Activated CD4-positive, alpha-beta T cell treated with anti-CD3 and anti-CD28 coated beads, Interleukin-10, Interleukin-2, amounts not matched to agents 100 ng/mL and 50 ng/mL, durations not matched to agents 16 hours and 8 hours (primary cell): ENCODE measurements at regions not wholly inside any gene's neighbourhood (a gene's known extent, or its start where the extent isn't known, plus 50 kb on each side); places are given as distances from the start of the nearest gene placed in this dataset.
"Not testable (repeated sequence)": the region's sequence is repeated elsewhere in the genome, so short reads cannot be mapped to it uniquely, and the experiment has no call there.

Experiments used
- DNase-seq: peaks from one replicate; pipeline ENCODE4 v3.0.0-alpha.2; 2020

DNA sequence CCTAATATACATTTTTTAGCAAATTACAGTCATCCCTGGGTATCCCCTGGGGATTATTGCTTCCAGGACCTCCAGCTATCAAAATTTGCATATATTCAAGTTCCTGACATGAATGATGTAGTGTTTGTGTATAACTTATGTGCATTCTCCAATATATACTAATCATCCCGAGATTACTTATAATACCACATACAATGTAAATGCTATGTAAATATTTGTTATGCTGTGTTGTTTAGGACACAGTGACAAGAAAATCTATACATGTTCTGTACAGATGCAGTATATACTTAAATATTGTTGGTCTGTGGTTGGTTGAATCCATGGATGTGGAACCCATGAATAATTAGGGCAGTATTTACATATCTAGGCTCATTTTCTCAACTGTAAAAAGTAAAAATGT lies 1060.3 kb downstream of the DSC3 start:
- no peak for DNase-seq

DNA sequence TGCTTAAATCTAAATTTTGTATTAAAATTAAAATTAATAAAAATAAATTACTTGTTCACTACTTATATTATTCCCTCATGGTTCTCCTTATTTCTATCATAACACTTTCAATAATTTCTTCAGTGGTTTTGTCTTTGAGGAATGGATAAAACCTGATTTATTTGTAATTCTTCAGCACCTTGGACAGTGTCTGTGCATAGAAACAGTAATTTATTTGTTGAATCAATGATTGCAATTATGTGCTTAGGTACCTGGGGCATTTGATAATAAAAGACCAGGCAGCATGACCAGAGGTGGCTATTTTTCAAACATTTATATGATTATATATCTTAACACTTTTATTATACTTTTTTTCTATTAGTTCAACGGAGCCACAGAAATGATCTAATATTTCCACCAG lies 1062.7 kb downstream of the DSC3 start:
- no peak for DNase-seq

DNA sequence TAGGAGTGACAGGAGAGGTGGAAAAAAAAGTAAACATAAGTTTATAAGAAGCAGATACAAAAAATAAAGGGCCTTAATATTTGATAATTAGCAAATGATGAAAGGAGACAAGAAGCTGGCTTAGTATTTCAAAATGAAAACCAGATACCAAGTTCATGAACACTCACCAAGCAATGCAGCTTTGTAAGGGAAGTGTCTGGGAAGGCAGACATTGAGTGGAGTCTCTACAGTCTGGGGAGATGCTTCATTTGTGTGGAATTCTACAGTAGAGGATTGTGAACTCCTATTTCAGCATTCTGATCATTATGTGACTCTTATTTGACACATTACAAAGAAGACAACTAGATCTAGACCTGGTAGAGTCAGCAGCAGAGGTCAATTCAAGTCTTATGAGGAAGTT lies 1072.7 kb downstream of the DSC3 start:
- DNase-seq, result no peak

DNA sequence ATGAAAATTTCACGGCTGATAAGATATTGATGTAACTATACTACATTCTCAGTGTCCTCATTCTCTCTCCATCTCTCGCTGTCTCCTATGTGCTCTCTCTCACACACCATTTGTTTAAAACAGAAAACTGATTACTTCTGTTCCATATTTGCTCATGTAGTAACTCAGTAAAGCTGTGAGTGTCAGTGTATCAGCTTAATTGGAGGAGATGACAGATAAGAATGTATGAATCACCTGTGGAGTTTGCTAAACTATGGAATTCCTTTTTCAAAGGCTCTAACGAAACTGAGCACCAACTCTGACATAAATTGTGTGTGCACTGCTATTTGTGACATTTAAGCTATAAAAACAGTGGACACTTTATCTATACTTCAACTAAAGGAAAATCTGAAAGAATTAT lies 1080.0 kb downstream of the DSC3 start:
- DNase-seq, result no peak

DNA sequence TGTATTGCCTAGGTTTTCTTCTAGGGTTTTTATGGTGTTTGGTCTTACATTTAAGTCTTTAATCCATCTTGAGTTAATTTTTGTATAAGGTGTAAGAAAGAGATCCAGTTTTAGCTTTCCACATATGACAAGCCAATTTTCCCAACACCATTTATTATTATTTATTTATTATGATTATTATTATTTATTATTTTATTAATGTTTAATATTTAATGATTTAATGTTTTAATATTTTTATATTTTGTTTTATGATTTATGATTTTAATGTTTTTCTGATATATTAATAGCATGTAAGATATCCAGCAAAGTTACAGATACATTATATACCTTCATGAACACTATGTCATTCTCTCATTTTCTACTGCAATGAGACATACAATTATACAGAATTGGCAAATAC lies 1082.0 kb downstream of the DSC3 start:
- DNase-seq, result no peak

DNA sequence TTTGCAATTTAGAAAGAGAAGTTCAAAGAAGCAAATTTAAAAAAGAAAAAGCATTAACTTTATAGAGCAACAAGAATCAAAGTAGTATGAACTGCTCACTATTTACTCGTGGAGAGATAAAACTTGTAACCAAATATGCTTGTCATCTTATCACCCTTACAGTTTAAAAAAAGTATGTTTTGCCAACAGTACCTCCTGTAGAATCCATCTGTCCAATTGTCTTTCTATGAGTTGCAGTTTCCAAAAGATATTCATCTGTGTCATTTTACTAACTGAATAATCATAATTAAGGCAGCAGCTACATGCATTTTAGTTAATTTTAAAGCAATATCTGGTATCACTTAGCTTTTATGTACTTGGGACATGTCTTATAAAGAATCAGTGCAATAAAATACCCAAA lies 1112.3 kb downstream of the DSC3 start:
- DNase-seq, result no peak

DNA sequence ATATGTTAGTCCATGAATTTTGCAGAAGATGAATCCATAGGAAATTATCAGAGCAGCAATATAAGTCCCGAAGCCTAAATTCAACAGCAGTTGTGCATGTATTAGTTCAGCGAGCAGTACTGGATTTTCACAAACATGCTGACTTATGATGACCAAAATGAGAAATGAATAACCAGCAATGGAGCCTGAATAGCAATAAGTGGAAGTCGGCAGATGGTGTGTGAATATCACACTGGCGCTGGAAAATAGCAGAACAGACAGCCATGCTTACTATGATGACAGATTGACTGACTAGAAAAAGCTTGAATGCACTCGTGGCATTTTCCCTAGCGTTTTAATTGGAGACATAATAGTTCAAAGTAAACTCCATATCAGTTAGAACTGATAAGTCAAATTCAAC lies 1114.5 kb downstream of the DSC3 start:
- no peak for DNase-seq

- no peak for DNase-seq
Observed at GRCh38 chr18:29925566-29925965, 1117.0 kb downstream of the DSC3 start.

- DNase-seq, result no peak
Observed at GRCh38 chr18:29912351-29912750, 1130.2 kb downstream of the DSC3 start.

DNA sequence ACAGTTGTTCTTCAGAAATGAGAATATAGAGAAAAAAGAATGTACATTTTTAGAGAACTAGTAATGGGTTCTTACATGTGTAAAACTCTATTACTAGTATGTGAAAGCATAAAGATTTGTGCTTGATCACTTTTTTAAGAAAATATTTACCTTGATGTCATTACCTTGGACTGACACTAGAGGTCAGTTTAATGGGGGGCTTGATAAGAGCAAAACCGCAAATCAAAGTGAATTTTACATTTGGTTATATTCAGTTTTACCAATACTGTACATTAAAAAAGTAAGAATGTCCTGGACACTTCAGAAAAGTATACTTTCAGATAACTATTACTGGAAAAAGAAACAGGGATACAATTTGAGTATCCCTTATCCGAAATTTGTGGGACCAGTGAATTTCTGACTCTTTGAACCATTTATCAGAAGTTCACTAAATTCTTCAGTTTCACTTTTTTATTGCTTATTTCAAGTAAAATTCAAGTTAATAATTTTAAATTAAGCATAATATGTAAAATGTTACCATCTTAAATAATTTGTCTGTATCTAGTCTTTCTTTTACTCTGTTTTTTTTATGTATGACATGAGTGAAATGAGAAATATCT lies 1149.5 kb downstream of the DSC3 start:
- DNase-seq, result no peak

- no peak for DNase-seq
Observed at GRCh38 chr18:29883114-29883513, 1159.4 kb downstream of the DSC3 start.

- DNase-seq, result no peak
Observed at GRCh38 chr18:29882620-29883019, 1159.9 kb downstream of the DSC3 start.

- no peak for DNase-seq
Observed at GRCh38 chr18:29879763-29880162, 1162.8 kb downstream of the DSC3 start.

DNA sequence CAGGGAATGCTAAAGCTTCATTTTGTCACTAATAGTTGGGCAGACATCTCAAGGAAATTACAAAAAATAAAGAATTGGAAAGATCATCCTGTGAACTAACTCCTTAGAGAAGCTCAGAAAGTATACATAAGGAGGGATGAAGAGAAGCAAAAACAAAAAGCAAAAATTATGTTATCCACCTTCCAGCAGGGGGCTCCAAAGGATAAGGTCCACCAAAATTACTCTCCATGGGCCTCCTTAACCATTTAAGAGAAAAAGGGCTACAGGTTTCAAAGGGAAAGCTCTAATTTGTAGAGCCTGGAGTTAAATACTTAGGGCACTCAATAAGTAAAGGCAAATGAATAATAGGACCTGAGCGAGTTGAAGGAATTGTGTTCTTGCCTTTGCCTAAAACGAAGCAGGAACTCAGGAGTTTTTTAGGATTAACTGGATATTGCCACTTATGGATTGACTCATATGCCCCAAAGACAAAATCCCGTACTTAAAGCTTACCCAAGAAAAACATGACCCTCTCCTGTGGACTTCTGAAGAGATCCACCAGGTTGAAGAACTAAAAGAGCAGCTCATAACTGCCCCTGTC lies 1167.9 kb downstream of the DSC3 start:
- peak; percentile 15 for DNase-seq

DNA sequence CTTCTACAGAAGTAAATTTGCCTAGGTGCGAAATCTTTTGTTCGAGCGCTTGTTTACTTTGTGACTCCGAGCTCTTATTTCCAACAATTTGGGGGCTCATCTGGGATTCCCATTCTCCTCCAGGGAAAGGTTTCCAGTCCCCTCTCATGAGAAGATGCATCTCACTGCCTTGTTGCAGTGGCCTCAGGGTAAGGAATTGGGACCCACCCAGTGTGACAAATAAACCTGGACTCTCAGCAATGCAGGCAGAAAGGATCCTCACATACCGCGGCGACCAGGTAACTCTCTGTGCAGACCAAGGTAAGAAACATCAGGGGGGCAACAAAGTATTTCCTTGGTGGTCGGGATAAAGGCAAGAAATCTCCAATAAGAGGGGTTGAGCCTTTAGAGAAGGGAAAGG lies 1169.3 kb downstream of the DSC3 start:
- DNase-seq, result no peak

GRCh38 chr18:29871246-29871645 lies 1171.3 kb downstream of the DSC3 start:
- DNase-seq, result no peak

GRCh38 chr18:29862824-29863223 lies 1179.7 kb downstream of the DSC3 start:
- DNase-seq, result no peak

GRCh38 chr18:29855637-29856036 lies 1186.9 kb downstream of the DSC3 start:
- no peak for DNase-seq

DNA sequence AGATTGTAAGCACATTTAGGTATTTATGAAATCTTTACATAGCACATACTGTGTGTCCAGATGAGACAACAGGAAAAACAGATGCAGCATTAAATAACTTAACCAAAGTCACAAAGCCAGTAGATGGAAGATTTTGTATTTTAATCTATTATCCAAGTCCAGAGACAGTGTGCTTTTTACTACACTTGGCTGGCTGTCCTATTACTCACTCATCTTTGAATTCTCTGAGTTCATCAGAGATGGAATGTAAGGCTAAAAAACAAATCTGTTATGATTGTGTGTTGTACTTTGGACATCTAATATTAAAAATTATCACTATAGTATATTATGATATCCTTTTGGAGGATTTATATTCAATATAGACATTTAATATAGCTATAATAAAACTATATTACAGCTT lies 1189.4 kb downstream of the DSC3 start:
- no peak for DNase-seq

GRCh38 chr18:29849144-29849543 lies 1193.4 kb downstream of the DSC3 start:
- no peak for DNase-seq

GRCh38 chr18:29841631-29842030 lies 1200.9 kb downstream of the DSC3 start:
- DNase-seq, result no peak

- DNase-seq, result no peak
Observed at GRCh38 chr18:29840089-29840488, 1202.5 kb downstream of the DSC3 start.

DNA sequence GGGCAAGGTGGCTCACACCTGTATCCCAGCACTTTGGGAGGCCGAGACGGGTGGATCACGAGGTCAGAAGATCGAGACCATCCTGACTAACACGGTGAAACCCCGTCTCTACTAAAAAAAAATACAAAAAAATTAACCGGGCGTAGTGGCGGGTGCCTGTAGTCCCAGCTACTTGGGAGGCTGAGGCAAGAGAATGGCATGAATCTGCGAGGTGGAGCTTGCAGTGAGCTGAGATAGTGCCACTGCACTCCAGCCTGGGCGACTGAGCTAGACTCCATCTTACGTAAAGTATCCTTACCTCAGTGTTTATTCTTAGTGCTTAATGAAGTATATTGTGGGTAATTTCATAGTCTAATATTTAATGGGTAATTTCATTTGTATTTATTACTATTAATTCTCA lies 1203.6 kb downstream of the DSC3 start:
- not testable (repeated sequence) for DNase-seq

DNA sequence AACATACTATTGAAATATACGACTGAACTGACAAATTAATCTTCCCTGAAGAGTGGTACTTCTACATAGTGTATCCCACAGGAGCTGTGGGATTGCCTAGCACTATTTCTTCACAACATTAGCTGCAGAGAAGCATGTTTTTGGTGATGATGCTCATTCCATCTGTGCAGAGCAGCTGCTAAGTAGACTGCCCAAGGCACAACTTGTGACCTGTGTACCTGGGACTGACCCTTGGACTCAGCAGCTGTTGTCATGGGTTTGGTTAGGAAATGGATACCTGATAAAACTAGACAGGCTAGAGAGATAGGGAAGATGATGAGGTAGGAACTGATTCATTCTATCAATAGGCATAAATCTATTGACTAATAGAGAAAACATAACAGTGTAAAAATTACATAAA lies 1204.0 kb downstream of the DSC3 start:
- DNase-seq, result no peak

- DNase-seq, result no peak
Observed at GRCh38 chr18:29823671-29824070, 1218.9 kb downstream of the DSC3 start.
